Stimulated activated CD4-positive, alpha-beta T cell treated with anti-CD3 and anti-CD28 coated beads, Interleukin-1b, Interleukin-23, amount 100 ng/mL, for 48 hours (primary cell): ENCODE measurements at regions not wholly inside any gene's neighbourhood (a gene's known extent, or its start where the extent isn't known, plus 50 kb on each side); places are given as distances from the start of the nearest gene placed in this dataset.
"Not testable (repeated sequence)": the region's sequence is repeated elsewhere in the genome, so short reads cannot be mapped to it uniquely, and the experiment has no call there.

Experiments used
- DNase-seq: peaks from one replicate; pipeline ENCODE4 v3.0.0-alpha.2; 2020

- no peak for DNase-seq
These were observed 225.5 kb upstream of the ANKRD50 start for GRCh38 chr4:124937993-124938392.

GRCh38 chr4:124936427-124936826 is 223.9 kb upstream of the ANKRD50 start:
- DNase-seq, result no peak

GRCh38 chr4:124934916-124935315 is 222.4 kb upstream of the ANKRD50 start:
- DNase-seq, result no peak

- no peak for DNase-seq
These were observed 221.0 kb upstream of the ANKRD50 start for GRCh38 chr4:124933521-124933920.

- DNase-seq, result no peak
These were observed 219.9 kb upstream of the ANKRD50 start for GRCh38 chr4:124932447-124932846.

GRCh38 chr4:124931050-124931449 is 218.5 kb upstream of the ANKRD50 start:
- DNase-seq, result no peak

GRCh38 chr4:124922748-124923147 is 210.2 kb upstream of the ANKRD50 start:
- DNase-seq, result not testable (repeated sequence)

- no peak for DNase-seq
These were observed 206.1 kb upstream of the ANKRD50 start for GRCh38 chr4:124918559-124919122.

GRCh38 chr4:124915073-124915472 is 202.5 kb upstream of the ANKRD50 start:
- no peak for DNase-seq

GRCh38 chr4:124913237-124913636 is 200.7 kb upstream of the ANKRD50 start:
- DNase-seq, result no peak

GRCh38 chr4:124910327-124910726 is 197.8 kb upstream of the ANKRD50 start:
- no peak for DNase-seq

- no peak for DNase-seq
These were observed 195.3 kb upstream of the ANKRD50 start for GRCh38 chr4:124907881-124908280.

- no peak for DNase-seq
These were observed 192.9 kb upstream of the ANKRD50 start for GRCh38 chr4:124905441-124905840.

GRCh38 chr4:124904723-124905388 is 192.3 kb upstream of the ANKRD50 start:
- DNase-seq, result no peak

GRCh38 chr4:124903995-124904722 is 191.6 kb upstream of the ANKRD50 start:
- no peak for DNase-seq

- no peak for DNase-seq
These were observed 189.5 kb upstream of the ANKRD50 start for GRCh38 chr4:124902001-124902515.

- no peak for DNase-seq
These were observed 187.5 kb upstream of the ANKRD50 start for GRCh38 chr4:124899997-124900396.

GRCh38 chr4:124890522-124890921 is 178.0 kb upstream of the ANKRD50 start:
- DNase-seq, result no peak

- no peak for DNase-seq
These were observed 175.2 kb upstream of the ANKRD50 start for GRCh38 chr4:124887739-124888138.

- no peak for DNase-seq
These were observed 171.8 kb upstream of the ANKRD50 start for GRCh38 chr4:124884316-124884715.

GRCh38 chr4:124883632-124884031 is 171.1 kb upstream of the ANKRD50 start:
- no peak for DNase-seq

- DNase-seq, result no peak
These were observed 166.7 kb upstream of the ANKRD50 start for GRCh38 chr4:124879195-124879594.

- DNase-seq, result no peak
These were observed 161.6 kb upstream of the ANKRD50 start for GRCh38 chr4:124874172-124874450.
